GM18519 (cell line): ENCODE measurements at regions not wholly inside any gene's neighbourhood (a gene's known extent, or its start where the extent isn't known, plus 50 kb on each side); places are given as distances from the start of the nearest gene placed in this dataset.
"Not testable (repeated sequence)": the region's sequence is repeated elsewhere in the genome, so short reads cannot be mapped to it uniquely, and the experiment has no call there.

Experiments used
- ATAC-seq: cut with Tn5 transposase; IDR thresholded peaks from one replicate; pipeline ENCODE4 v1.9.1; 2021; ENCODE audit warnings: mild to moderate bottlenecking, moderate library complexity; ENCODE audit not compliant: unreplicated experiment, low FRiP score

GRCh38 chr4:38275331-38276100, 315.3 kb downstream of the PTTG2 start:
- ATAC-seq: no peak

DNA sequence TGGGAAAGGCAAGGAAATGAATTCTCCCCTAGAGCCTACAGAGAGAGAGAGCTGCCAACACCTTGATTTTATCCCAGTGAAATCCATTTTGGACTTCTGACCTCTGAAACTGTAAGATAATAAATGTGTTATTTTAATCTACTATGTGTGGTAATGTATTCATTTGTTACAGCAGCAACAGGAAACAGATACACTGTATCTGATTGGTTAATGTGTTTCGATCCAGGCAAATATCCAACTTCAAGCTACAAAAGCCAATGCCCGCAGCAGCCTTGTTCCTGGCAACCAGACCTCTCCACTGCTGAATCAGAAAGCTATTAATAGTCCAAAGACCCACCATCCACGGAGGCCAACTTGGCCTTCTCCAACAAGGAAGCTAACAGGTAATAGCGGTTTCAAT, 318.1 kb downstream of the PTTG2 start:
- ATAC-seq: no peak

DNA sequence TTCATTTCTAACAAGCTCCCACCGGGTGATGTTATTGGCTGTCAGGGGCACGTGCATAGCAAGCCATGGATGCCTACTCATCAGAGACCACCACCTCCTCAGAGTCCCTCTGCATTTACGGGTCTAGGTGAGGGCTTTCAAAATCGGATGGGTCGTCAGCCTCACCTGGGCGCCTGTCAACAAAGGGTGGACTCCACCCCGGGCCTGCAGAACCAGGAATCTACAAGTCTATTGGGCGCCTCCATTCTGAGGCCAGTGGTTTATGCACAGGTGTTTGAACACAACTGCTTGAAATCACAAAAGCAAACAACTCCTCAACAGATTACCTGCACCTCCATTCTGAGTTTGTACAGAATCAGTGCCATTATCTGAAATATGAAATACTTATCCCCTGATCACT, 318.9 kb downstream of the PTTG2 start:
- no peak for ATAC-seq

- no peak for ATAC-seq
Measured at GRCh38 chr4:38279650-38280322, 319.6 kb downstream of the PTTG2 start.

- ATAC-seq: no peak
Measured at GRCh38 chr4:38280323-38280706, 320.1 kb downstream of the PTTG2 start.

GRCh38 chr4:38281371-38282071, 321.3 kb downstream of the PTTG2 start:
- no peak for ATAC-seq

DNA sequence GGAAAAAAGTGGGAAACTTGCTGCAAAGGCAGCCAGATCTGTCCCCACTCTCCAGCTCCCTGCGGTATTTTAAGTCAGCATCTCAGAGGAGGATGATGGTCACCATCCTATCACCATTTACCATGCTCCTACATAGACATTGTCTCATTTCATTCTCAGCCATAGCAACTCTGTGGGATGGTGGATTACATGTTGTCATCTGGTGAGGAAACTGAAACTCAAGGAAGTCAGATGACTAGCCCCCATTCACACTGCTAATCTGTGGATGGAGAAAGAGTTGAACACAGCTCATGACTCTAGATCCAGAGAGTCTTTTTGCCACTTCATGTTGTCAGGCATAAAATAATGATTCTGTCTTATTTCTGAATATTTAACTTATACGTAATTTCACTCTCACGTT, 323.5 kb downstream of the PTTG2 start:
- ATAC-seq: no peak

DNA sequence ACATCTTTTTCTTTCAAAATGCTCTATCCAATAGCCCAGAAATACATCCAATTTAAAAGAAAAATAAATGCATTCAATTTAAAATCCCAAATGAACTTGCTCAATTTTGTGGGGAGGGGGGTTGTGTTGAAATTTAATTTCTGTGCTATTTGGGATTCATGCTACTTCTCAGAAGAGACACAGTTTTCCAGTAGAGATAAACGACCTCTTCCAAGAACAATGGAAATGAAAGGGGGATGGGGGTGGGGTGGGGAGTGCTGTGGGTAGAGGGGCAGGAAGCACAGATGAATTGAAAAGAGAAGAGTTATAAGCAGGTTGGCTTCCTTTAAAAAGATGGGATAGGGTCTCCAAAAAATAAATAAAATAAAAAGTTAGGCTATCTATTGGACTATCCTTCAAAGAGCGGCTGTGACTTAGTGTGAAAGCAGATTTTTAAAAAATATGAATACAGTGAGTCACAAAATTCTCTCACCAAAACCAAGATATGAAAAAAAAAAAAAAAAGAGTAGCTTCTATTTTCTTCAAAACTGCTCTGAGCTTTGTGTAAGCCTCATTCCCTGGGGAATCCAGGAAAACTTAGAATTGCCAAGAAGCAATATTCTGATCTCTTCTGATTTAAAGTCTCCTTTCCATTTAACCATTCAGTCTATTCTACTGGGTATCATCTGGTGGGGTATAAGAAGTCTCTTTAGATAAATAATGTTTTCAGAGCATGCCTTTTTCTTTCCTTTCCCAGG, 324.3 kb downstream of the PTTG2 start:
- ATAC-seq: no peak

DNA sequence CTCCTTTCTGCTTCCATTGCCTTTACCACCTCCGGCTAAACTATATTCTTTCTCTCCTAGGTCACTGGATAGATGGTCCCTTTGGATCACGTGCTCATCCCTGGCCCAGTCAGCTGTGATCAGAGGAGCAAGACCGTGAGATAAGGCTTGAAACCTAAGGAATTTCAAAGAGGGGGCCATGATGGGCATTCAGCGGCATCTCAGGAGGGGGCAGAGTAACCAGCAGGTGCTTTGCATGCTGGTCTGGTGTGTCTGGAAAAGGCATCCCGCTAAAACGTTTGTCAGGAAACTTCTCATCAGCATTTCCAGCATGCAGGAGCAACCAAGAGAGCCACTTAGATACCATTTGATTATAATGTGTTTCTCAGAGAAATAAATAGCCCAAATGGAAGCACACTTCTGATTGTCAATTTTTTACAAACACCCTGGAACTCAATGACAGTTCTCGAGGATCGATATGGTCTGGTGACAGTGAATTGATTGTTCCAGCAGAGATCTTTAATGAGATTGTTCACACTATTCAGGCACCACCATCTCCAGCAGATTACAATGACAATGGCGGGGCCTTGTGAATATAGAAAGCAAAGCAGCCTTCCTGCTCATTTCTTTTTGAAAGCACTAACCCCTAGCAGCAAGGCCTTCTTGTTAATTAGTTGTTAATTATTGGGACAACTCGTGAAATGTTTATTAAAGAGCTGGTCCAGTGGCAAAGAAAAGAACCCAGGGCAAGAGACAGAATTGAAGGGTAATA, 327.1 kb downstream of the PTTG2 start:
- no peak for ATAC-seq

DNA sequence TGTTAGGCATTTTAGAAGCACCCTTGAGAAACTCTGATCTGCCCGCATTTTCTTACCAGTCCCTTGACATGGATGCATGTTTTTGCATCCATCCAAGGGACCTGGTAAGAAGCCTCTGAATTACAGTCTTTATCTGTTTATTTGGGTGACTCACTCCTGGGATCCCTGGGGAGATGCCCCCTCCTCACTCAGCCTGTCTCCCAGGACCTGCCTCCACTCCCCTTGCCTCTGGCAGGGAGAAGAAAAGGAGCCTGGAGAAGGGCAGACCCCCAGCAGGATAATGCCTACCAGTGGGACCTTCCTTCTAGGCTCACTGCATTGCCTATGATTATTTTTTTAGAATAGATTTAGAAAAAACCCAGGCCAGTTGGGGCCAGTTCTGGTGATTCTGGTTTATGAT, 329.4 kb downstream of the PTTG2 start:
- no peak for ATAC-seq

DNA sequence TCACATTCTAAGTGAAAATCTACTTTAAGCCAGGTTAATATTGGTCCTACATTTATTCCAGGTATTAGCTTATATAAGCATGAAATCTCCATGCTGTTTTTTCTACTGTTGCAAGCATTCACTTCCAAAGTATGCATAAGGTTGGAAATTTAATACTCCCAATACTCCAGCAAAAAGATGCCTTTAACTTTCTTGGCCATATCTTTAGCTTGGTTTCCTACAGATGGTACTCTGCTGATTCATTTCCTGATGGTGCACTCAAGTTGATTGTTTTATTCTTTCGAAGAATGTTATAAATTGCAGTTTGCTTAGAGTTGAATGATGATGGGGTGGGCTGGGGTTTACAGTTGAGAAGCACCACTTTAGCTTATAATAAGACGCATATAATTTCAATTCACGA, 330.2 kb downstream of the PTTG2 start:
- no peak for ATAC-seq

DNA sequence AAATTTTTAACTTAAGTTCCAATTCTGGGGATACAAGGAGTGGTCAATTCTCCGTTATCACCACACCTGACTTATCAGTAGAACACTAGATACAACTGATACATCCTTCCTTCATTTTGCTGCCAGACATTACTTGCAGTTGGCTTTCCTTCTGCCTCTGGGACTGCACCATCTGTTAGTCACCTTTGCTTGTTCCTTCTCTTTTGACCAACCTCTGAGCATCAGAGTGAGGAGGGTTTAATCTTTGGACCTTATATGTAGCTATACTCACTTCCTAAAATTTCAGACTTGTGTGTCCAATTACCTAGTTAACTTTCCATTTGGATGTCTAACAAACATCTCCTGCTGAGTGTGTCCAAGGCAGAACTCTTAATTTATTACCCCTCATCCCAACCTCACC, 330.7 kb downstream of the PTTG2 start:
- ATAC-seq: no peak

- ATAC-seq: no peak
Measured at GRCh38 chr4:38292529-38292928, 332.3 kb downstream of the PTTG2 start.

DNA sequence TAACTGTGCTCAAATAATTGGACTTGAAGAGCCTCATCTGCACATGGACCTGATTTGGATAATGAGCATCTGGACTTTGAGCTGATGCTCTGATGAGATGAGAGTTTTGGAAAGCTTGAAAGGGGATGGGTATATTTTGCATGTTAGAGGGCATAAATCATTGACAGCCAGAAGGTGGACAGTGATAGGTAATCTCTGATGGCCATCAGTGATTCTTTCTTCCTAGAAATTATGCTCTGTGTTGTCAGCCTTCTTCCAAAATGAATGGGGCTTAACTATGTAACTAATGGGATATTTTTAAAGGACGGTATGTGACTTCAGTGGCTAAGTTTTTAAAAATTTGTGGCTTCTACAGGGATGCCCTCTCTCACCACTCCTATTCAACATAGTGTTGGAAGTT, 334.0 kb downstream of the PTTG2 start:
- no peak for ATAC-seq

- ATAC-seq: no peak
Measured at GRCh38 chr4:38297061-38297460, 336.9 kb downstream of the PTTG2 start.

DNA sequence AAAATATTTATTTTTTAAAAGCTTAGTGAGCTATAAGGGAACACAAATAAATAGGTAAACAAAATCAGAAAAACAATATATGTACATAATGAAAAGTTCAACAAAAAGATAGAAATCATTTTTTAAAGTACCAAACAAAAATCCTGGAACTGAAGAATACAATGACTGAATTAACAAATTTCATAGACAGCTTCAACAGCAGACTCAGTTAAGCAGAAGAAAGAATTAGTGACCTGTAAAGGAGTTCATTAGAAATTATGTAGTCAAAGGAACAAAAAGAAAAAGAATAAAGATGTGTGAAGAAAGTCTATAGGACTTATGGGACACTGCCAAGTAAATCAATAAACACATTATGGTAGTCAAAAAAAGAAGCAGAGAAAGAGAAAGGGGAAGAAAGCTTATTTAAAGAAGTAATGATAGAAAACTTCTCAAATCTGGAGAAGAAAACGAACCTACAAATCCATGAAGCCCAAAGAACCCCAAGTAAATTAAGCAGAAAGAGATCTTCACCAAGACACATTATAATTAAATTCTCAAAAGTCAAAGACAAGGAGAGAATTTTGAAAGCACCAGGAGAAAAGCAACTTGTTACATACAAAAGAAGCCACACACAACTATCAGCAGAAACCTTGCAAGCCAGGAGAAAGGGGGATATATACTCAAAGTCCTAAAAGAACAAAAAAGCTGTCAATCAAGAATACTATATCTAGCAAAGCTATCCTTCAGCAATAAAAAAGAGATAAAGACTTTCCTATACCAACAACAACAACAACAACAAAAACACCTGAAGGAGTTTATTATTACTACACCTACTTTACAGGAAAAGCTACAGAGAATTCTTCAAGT, 338.9 kb downstream of the PTTG2 start:
- ATAC-seq: no peak

GRCh38 chr4:38302910-38303309, 342.7 kb downstream of the PTTG2 start:
- ATAC-seq: no peak

DNA sequence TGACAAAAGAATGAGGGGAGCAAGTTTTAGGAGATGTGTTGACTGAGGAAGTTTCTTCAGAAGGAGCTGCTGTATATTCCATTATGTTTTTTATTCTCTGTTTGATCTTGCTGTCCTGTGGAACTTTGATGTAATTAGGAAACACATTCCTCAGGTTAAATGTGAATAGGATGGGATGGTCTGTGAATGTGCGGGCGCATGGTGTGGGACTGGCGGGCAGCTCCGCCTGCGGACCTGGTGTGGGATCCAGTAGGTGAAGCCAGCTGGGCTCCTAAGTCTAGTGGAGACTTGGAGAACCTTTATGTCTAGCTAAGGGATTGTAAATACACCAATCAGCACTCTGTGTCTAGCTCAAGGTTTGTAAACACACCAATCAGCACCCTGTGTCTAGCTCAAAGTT, 344.3 kb downstream of the PTTG2 start:
- not testable (repeated sequence) for ATAC-seq

- peak; percentile 49 for ATAC-seq
Measured at GRCh38 chr4:38306482-38307071, 346.4 kb downstream of the PTTG2 start.
